ENCODE measurements at regions not wholly inside any gene's neighbourhood (a gene's known extent, or its start where the extent isn't known, plus 50 kb on each side); places are given as distances from the start of the nearest gene placed in this dataset.

GRCh38 chr11:80973786-80974185 is 1533.0 kb upstream of the TENM4 start:
- Histone ChIP-seq H4K20me1 (ENCODE audit: control insufficient read depth, insufficient read depth, low read depth, low read length) (no peaks in the 10 kb centered on the region), H3K9me2 (replicated peaks; ENCODE audit: control insufficient read depth, low read length) (no peaks in the 10 kb centered on the region), H3K4me1 (ENCODE audit: control insufficient read depth, low read length) (no peaks in the 10 kb centered on the region), H3K27ac (ENCODE audit: low read depth, low read length) (no peak overlapping the region), H3K79me2 (ENCODE audit: control insufficient read depth, low read length) (no peaks in the 10 kb centered on the region), H3F3A (ENCODE audit: control insufficient read depth, insufficient read depth) (no peaks in the 10 kb centered on the region), H3K4me2 (ENCODE audit: low read length) (no peak overlapping the region), H3K27me3 (ENCODE audit: control insufficient read depth, low read length) (no peaks in the 10 kb centered on the region), H3K9me3 (ENCODE audit: control insufficient read depth, insufficient read depth, low read length) (no peaks in the 10 kb centered on the region), H3K36me3 (ENCODE audit: control insufficient read depth, low read length) (no peaks in the 10 kb centered on the region), H3K4me3 (ENCODE audit: low read length) (no peak overlapping the region)
- TF ChIP-seq, protein P1, sequence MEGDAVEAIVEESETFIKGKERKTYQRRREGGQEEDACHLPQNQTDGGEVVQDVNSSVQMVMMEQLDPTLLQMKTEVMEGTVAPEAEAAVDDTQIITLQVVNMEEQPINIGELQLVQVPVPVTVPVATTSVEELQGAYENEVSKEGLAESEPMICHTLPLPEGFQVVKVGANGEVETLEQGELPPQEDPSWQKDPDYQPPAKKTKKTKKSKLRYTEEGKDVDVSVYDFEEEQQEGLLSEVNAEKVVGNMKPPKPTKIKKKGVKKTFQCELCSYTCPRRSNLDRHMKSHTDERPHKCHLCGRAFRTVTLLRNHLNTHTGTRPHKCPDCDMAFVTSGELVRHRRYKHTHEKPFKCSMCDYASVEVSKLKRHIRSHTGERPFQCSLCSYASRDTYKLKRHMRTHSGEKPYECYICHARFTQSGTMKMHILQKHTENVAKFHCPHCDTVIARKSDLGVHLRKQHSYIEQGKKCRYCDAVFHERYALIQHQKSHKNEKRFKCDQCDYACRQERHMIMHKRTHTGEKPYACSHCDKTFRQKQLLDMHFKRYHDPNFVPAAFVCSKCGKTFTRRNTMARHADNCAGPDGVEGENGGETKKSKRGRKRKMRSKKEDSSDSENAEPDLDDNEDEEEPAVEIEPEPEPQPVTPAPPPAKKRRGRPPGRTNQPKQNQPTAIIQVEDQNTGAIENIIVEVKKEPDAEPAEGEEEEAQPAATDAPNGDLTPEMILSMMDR (IDR thresholded peaks at IDR 0.05; ENCODE audit: low read depth, low read length, poor library complexity, severe bottlenecking), result no peak

DNA sequence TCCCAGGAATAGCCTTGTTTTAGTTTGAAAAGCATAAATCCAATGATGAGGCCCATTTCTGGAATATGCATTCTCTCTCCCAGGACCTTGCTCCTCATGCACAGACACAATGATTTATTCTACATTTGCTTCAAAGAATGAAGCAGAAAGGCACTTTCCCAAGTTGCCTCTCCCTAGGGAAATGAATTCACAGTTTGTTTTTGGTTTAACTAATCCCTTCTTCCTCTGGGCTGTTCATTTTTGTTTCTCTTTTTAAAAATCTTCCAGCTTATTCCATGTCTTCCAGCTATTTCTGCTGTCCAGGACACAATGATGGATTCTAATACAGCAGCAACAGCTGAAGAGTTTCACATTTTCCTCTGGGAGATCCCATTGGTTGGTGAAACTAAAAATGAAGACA is 1529.2 kb upstream of the TENM4 start:
- no peaks in the 10 kb centered on the region for H4K20me1 ChIP-seq (ENCODE audit: control insufficient read depth, insufficient read depth, low read depth, low read length)
- H3K4me1 ChIP-seq (ENCODE audit: control insufficient read depth, low read length), result no peaks in the 10 kb centered on the region
- H3K4me2 ChIP-seq (ENCODE audit: low read length), result no peak overlapping the region
- H3K27me3 ChIP-seq (ENCODE audit: control insufficient read depth, low read length), result no peaks in the 10 kb centered on the region
- no peak overlapping the region for H3K4me3 ChIP-seq (ENCODE audit: low read length)
- no peaks in the 10 kb centered on the region for H3K36me3 ChIP-seq (ENCODE audit: control insufficient read depth, low read length)
- no peak for TF ChIP-seq EZH2phosphoT487 (IDR thresholded peaks at IDR 0.05; ENCODE audit: borderline replicate concordance, low read length)
- TF ChIP-seq, protein P1 (IDR thresholded peaks at IDR 0.05; ENCODE audit: low read depth, low read length, poor library complexity, severe bottlenecking), result no peak
- no peaks in the 10 kb centered on the region for H3F3A ChIP-seq (ENCODE audit: control insufficient read depth, insufficient read depth)
- H3K9me2 ChIP-seq (replicated peaks; ENCODE audit: control insufficient read depth, low read length), result no peaks in the 10 kb centered on the region
- H3K9me3 ChIP-seq (ENCODE audit: control insufficient read depth, insufficient read depth, low read length), result no peaks in the 10 kb centered on the region
- no peaks in the 10 kb centered on the region for H3K79me2 ChIP-seq (ENCODE audit: control insufficient read depth, low read length)
- no peak overlapping the region for H3K27ac ChIP-seq (ENCODE audit: low read depth, low read length)

DNA sequence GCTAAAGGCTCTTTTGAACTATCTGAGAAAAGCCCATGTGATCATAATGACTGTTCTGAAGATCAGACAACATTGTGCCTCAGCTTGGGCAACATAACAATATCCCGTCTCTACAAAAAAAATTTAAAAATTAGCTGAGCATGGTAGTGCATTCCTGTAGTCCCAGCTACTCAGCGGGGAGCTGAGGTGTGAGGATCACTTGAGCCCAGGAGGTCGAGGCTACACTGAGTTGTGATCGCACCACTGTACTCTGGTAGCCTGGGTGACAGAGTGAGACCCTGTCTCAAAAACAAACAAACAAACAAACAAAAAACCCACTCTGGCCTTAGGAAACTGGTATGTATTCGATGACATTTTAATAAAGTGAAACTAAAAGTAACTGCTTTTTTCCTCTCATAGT is 1526.8 kb upstream of the TENM4 start:
- H3K4me1 ChIP-seq (ENCODE audit: control insufficient read depth, low read length), result no peaks in the 10 kb centered on the region
- H3K4me2 ChIP-seq (ENCODE audit: low read length), result no peak overlapping the region
- no peaks in the 10 kb centered on the region; the same call in 1 of the 2 replicates for H3K9me2 ChIP-seq (replicated peaks; ENCODE audit: control insufficient read depth, low read length)
- H3K4me3 ChIP-seq (ENCODE audit: low read length), result no peak overlapping the region
- H3K27me3 ChIP-seq (ENCODE audit: control insufficient read depth, low read length), result no peaks in the 10 kb centered on the region
- TF ChIP-seq, protein P1 (IDR thresholded peaks at IDR 0.05; ENCODE audit: low read depth, low read length, poor library complexity, severe bottlenecking), result no peak
- no peak for TF ChIP-seq EZH2phosphoT487 (IDR thresholded peaks at IDR 0.05; ENCODE audit: borderline replicate concordance, low read length)
- H3K79me2 ChIP-seq (ENCODE audit: control insufficient read depth, low read length), result no peaks in the 10 kb centered on the region
- H4K20me1 ChIP-seq (ENCODE audit: control insufficient read depth, insufficient read depth, low read depth, low read length), result no peaks in the 10 kb centered on the region
- no peaks in the 10 kb centered on the region for H3F3A ChIP-seq (ENCODE audit: control insufficient read depth, insufficient read depth)
- no peak overlapping the region for H3K27ac ChIP-seq (ENCODE audit: low read depth, low read length)
- no peaks in the 10 kb centered on the region for H3K36me3 ChIP-seq (ENCODE audit: control insufficient read depth, low read length)
- H3K9me3 ChIP-seq (ENCODE audit: control insufficient read depth, insufficient read depth, low read length), result no peaks in the 10 kb centered on the region
